Panc1 (cell line): ENCODE measurements at regions not wholly inside any gene's neighbourhood (a gene's known extent, or its start where the extent isn't known, plus 50 kb on each side); places are given as distances from the start of the nearest gene placed in this dataset.

Source experiments
- CTCF ChIP-seq: fragments of 450-650 bp; IDR thresholded peaks from 2 replicates; pipeline ENCODE4 v1.5.1; 2017; ENCODE audit warnings: mild to moderate bottlenecking
- POLR2AphosphoS5 ChIP-seq: IDR thresholded peaks from 2 replicates; pipeline ENCODE4 v1.6.1; 2012; ENCODE audit warnings: mild to moderate bottlenecking, low read depth, low read length, moderate library complexity
- REST ChIP-seq, 2 experiments: IDR thresholded peaks; 2 replicates each; pipeline ENCODE4 v1.6.1; 2011 to 2012; ENCODE audit warnings: low read depth in 2 of 2, control low read depth in 1 of 2, low read length in 1 of 2, mild to moderate bottlenecking in 1 of 2, moderate library complexity in 1 of 2; ENCODE audit not compliant: insufficient read depth in 1 of 2
- SIN3A ChIP-seq: IDR thresholded peaks from 2 replicates; pipeline ENCODE4 v1.6.1; 2012; ENCODE audit warnings: low read depth, mild to moderate bottlenecking, low read length, moderate library complexity, borderline replicate concordance; ENCODE audit not compliant: insufficient read depth

GRCh38 chrX:114077773-114078172 lies 506.1 kb upstream of the HTR2C start:
- TF ChIP-seq CTCF: no peak
- TF ChIP-seq POLR2AphosphoS5: no peak
- no peak for TF ChIP-seq SIN3A
- no peak for TF ChIP-seq REST (IDR thresholded peaks at IDR 0.05; ENCODE audit: insufficient read depth in 1 of 2, low read depth in 2 of 2, low read length in 1 of 2)
